ENCODE measurements at regions not wholly inside any gene's neighbourhood (a gene's known extent, or its start where the extent isn't known, plus 50 kb on each side); places are given as distances from the start of the nearest gene placed in this dataset.

- TF ChIP-seq CTCF (IDR thresholded peaks at IDR 0.05), result no peak
- H3K27ac ChIP-seq, result no peak overlapping the region
- H3K27me3 ChIP-seq, result no peaks in the 10 kb centered on the region
- H3K4me1 ChIP-seq (ENCODE audit: control insufficient read depth in 1 of 2, insufficient read depth in 1 of 2, low read depth in 1 of 2, low read length in 1 of 2), result no peaks in the 10 kb centered on the region
- no peaks in the 10 kb centered on the region for H3K36me3 ChIP-seq
- no peak overlapping the region for H3K4me3 ChIP-seq (ENCODE audit: low read depth in 1 of 2, low read length in 1 of 2)
- H3K9me3 ChIP-seq, result no peaks in the 10 kb centered on the region
Measured at GRCh38 chr14:66388516-66388915, 97.7 kb upstream of the CCDC196 start.

GRCh38 chr14:66389481-66389880 lies 96.7 kb upstream of the CCDC196 start:
- TF ChIP-seq CTCF (IDR thresholded peaks at IDR 0.05), result no peak
- Histone ChIP-seq H3K4me3 (ENCODE audit: low read depth in 1 of 2, low read length in 1 of 2) (no peak overlapping the region), H3K27me3 (no peaks in the 10 kb centered on the region), H3K27ac (no peak overlapping the region), H3K9me3 (no peaks in the 10 kb centered on the region), H3K4me1 (ENCODE audit: control insufficient read depth in 1 of 2, insufficient read depth in 1 of 2, low read depth in 1 of 2, low read length in 1 of 2) (no peaks in the 10 kb centered on the region), H3K36me3 (no peaks in the 10 kb centered on the region)

- H3K27me3 ChIP-seq, result no peaks in the 10 kb centered on the region
- no peak overlapping the region for H3K4me3 ChIP-seq (ENCODE audit: low read depth in 1 of 2, low read length in 1 of 2)
- no peaks in the 10 kb centered on the region for H3K4me1 ChIP-seq (ENCODE audit: control insufficient read depth in 1 of 2, insufficient read depth in 1 of 2, low read depth in 1 of 2, low read length in 1 of 2)
- no peak for TF ChIP-seq CTCF (IDR thresholded peaks at IDR 0.05)
- no peaks in the 10 kb centered on the region for H3K36me3 ChIP-seq
- H3K9me3 ChIP-seq, result no peaks in the 10 kb centered on the region
- H3K27ac ChIP-seq, result no peak overlapping the region
Measured at GRCh38 chr14:66395300-66395699, 90.9 kb upstream of the CCDC196 start.

- Histone ChIP-seq H3K27ac (no peak overlapping the region), H3K36me3 (no peaks in the 10 kb centered on the region), H3K4me3 (ENCODE audit: low read depth in 1 of 2, low read length in 1 of 2) (no peak overlapping the region), H3K9me3 (no peaks in the 10 kb centered on the region), H3K4me1 (ENCODE audit: control insufficient read depth in 1 of 2, insufficient read depth in 1 of 2, low read depth in 1 of 2, low read length in 1 of 2) (no peaks in the 10 kb centered on the region), H3K27me3 (no peaks in the 10 kb centered on the region)
- TF ChIP-seq CTCF (IDR thresholded peaks at IDR 0.05), result no peak
Measured at GRCh38 chr14:66396164-66396563, 90.0 kb upstream of the CCDC196 start.

GRCh38 chr14:66398437-66398836 lies 87.7 kb upstream of the CCDC196 start:
- H3K27ac ChIP-seq, result no peak overlapping the region
- TF ChIP-seq CTCF (IDR thresholded peaks at IDR 0.05), result no peak
- no peaks in the 10 kb centered on the region for H3K36me3 ChIP-seq
- H3K9me3 ChIP-seq, result no peaks in the 10 kb centered on the region
- no peaks in the 10 kb centered on the region for H3K27me3 ChIP-seq
- no peak overlapping the region for H3K4me3 ChIP-seq (ENCODE audit: low read depth in 1 of 2, low read length in 1 of 2)
- H3K4me1 ChIP-seq (ENCODE audit: control insufficient read depth in 1 of 2, insufficient read depth in 1 of 2, low read depth in 1 of 2, low read length in 1 of 2), result no peaks in the 10 kb centered on the region

Measured in neutrophil (primary cell).